Chondrocyte (in vitro differentiated cells): ENCODE measurements at regions not wholly inside any gene's neighbourhood (a gene's known extent, or its start where the extent isn't known, plus 50 kb on each side); places are given as distances from the start of the nearest gene placed in this dataset.
A peak's percentile ranks its signal among the peaks of the same experiment; 100 is the strongest.

Experiments used
- DNase-seq: peaks from one replicate; pipeline ENCODE4 v3.0.0; 2021; ENCODE audit warnings: mixed read lengths, low spot score
- H3K27ac Mint-ChIP-seq: one replicate; pipeline ENCODE4 v1.8.0; 2021; ENCODE audit warnings: mild to moderate bottlenecking, moderate library complexity, mixed read lengths; ENCODE audit not compliant: unreplicated experiment
- H3K27me3 Mint-ChIP-seq: 2 replicates; pipeline ENCODE4 v1.8.0; 2021; ENCODE audit warnings: low read depth, mixed read lengths
- H3K36me3 Mint-ChIP-seq: 2 replicates; pipeline ENCODE4 v1.8.0; 2021; ENCODE audit warnings: low read depth, mixed read lengths
- H3K4me1 Mint-ChIP-seq: 2 replicates; pipeline ENCODE4 v1.8.0; 2021; ENCODE audit warnings: low read depth, mild to moderate bottlenecking, mixed read lengths
- H3K4me3 Mint-ChIP-seq: one replicate; pipeline ENCODE4 v1.8.0; 2021; ENCODE audit warnings: mild to moderate bottlenecking, moderate library complexity, mixed read lengths; ENCODE audit not compliant: unreplicated experiment
- H3K9me3 Mint-ChIP-seq: 2 replicates; pipeline ENCODE4 v1.8.0; 2021; ENCODE audit warnings: low read depth, mixed read lengths
- TF ChIP-seq, protein P1 (sequence below): fragments of 200-600 bp; sonication (generic); IDR thresholded peaks from 2 replicates; pipeline ENCODE4 v1.5.0; 2021; ENCODE audit warnings: antibody characterized with exemption, mild to moderate bottlenecking, moderate library complexity

- Mint-ChIP-seq H3K4me1 (peaks cover 3% of the 10 kb centered on the region), H3K36me3 (no peaks in the 10 kb centered on the region), H3K9me3 (no peaks in the 10 kb centered on the region), H3K27ac (no peak overlapping the region), H3K4me3 (no peak overlapping the region), H3K27me3 (peaks cover 4% of the 10 kb centered on the region)
- DNase-seq: no peak
- TF ChIP-seq, protein P1, sequence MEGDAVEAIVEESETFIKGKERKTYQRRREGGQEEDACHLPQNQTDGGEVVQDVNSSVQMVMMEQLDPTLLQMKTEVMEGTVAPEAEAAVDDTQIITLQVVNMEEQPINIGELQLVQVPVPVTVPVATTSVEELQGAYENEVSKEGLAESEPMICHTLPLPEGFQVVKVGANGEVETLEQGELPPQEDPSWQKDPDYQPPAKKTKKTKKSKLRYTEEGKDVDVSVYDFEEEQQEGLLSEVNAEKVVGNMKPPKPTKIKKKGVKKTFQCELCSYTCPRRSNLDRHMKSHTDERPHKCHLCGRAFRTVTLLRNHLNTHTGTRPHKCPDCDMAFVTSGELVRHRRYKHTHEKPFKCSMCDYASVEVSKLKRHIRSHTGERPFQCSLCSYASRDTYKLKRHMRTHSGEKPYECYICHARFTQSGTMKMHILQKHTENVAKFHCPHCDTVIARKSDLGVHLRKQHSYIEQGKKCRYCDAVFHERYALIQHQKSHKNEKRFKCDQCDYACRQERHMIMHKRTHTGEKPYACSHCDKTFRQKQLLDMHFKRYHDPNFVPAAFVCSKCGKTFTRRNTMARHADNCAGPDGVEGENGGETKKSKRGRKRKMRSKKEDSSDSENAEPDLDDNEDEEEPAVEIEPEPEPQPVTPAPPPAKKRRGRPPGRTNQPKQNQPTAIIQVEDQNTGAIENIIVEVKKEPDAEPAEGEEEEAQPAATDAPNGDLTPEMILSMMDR: peak; percentile 90
Measured at GRCh38 chr10:105950410-105950809, 1214.1 kb downstream of the SORCS1 start.

GRCh38 chr10:105949721-105950120 is 1214.8 kb downstream of the SORCS1 start:
- H3K27ac Mint-ChIP-seq: no peak overlapping the region
- H3K4me1 Mint-ChIP-seq: peaks cover 3% of the 10 kb centered on the region
- H3K36me3 Mint-ChIP-seq: no peaks in the 10 kb centered on the region
- no peak for DNase-seq
- TF ChIP-seq, protein P1: no peak
- H3K4me3 Mint-ChIP-seq: no peak overlapping the region
- peaks cover 4% of the 10 kb centered on the region for H3K27me3 Mint-ChIP-seq
- no peaks in the 10 kb centered on the region for H3K9me3 Mint-ChIP-seq

- no peaks in the 10 kb centered on the region for H3K36me3 Mint-ChIP-seq
- H3K27ac Mint-ChIP-seq: no peak overlapping the region
- peaks cover 43% of the 10 kb centered on the region for H3K9me3 Mint-ChIP-seq
- TF ChIP-seq, protein P1: no peak
- DNase-seq: no peak
- H3K4me1 Mint-ChIP-seq: no peaks in the 10 kb centered on the region
- H3K4me3 Mint-ChIP-seq: no peak overlapping the region
- no peaks in the 10 kb centered on the region for H3K27me3 Mint-ChIP-seq
Measured at GRCh38 chr10:105925045-105925785, 1239.3 kb downstream of the SORCS1 start.

DNA sequence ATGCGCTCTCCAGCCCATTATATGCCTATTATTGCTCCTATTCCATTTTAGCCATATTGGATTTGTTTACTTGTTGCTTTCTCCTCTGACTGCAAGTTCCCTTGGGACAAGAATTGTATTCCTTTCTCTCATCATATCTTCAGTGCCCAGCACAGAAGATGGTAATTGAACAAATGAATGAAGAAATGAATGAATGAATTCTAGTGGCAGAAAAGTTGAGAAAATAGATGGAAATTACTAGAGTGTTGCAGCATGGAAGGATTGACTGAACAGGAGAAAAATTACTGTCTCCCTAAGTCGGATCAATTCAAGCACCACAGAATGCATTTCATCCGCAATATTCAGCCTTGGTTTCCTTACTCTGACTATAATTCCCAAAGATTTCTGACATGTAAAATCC is 1243.2 kb downstream of the SORCS1 start:
- H3K36me3 Mint-ChIP-seq: no peaks in the 10 kb centered on the region
- H3K4me1 Mint-ChIP-seq: no peaks in the 10 kb centered on the region
- TF ChIP-seq, protein P1: no peak
- H3K4me3 Mint-ChIP-seq: no peak overlapping the region
- no peak for DNase-seq
- H3K27ac Mint-ChIP-seq: no peak overlapping the region
- H3K27me3 Mint-ChIP-seq: no peaks in the 10 kb centered on the region
- peaks cover 14% of the 10 kb centered on the region for H3K9me3 Mint-ChIP-seq

GRCh38 chr10:105914432-105914831 is 1250.1 kb downstream of the SORCS1 start:
- TF ChIP-seq, protein P1: no peak
- Mint-ChIP-seq H3K9me3 (no peaks in the 10 kb centered on the region), H3K27ac (no peak overlapping the region), H3K27me3 (no peaks in the 10 kb centered on the region), H3K4me3 (no peak overlapping the region), H3K4me1 (no peaks in the 10 kb centered on the region), H3K36me3 (no peaks in the 10 kb centered on the region)
- DNase-seq: no peak
